HG03280 (cell line): ENCODE measurements at regions not wholly inside any gene's neighbourhood (a gene's known extent, or its start where the extent isn't known, plus 50 kb on each side); places are given as distances from the start of the nearest gene placed in this dataset.

Experiments used
- ATAC-seq: cut with Tn5 transposase; IDR thresholded peaks from one replicate; pipeline ENCODE4 v1.9.1; 2021; ENCODE audit warnings: mild to moderate bottlenecking, moderate library complexity; ENCODE audit not compliant: unreplicated experiment

DNA sequence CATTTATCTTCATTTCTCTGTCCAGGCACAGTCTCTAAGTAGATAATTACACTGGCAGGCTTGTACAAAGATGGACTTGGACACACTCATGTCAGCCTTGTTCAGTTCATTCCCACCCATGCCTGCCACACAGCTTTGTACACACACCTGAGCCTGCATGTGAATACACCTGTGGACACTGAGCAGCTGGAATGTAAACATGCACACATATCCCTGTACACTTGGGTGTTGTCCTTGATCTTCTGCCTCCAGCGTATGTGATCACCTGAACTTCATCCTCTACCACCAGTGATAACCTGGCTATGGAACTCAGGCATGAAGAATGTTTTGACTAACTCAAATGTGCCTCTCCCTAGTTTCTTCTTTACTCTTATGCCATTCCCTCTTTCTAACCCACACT is 190.6 kb downstream of the DHX35 start:
- ATAC-seq = no peak

DNA sequence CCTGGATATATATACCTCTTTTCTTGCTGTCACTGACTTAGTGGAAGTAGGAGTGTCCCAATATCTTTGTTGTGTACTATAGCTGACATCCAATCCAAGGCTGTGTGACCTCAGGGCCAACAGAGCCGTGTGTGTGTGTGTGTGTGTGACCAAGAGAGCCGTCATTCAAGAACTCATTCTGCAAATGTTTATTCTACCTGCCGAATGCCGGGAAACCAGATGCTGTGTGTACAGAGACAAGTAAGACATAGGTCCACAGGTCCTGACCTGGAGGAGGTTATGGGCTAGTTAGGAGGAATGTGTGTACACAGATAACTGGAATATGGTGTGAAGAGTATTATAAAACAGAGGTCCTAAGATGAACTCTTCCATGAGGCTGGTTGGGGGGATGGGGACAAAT is 190.0 kb downstream of the DHX35 start:
- ATAC-seq = no peak

DNA sequence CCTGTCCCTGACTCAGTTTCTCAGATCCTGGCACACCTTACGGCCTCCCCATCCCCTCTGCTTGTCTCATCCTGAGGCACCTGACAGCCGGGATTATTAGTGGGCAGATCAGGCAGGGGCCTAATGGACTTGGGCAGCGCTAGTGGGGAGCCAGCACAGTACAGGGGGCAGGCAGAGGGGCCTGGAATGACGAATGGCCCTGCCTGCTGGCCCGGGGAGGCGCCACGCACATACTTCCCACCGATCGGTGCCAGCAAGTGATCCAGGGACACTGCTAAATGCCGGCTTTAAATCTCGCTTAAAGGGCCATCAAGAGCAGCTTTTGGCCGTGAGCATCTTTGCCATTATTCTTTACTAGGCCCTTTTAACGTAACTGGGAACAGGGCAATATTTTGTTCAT is 188.4 kb downstream of the DHX35 start:
- no peak for ATAC-seq

DNA sequence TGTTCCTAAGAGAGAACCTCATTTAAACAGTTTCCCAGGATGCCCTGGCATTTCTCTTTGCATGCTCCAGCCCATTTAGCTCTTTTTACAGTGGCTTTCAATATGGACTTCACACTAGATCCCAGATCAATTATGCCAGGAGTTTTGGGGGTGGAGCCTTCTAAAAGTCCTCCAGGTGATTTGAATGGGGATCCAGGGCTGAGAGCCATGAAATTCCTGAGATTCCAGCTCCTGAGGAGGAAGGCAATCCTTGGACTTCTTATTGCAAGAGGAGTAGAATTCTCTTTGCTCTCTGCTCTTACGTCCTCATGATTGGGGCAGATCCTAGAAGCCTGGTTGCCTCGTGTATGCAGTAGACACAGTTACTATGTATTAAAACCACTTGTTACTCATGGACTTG is 184.2 kb downstream of the DHX35 start:
- no peak for ATAC-seq

DNA sequence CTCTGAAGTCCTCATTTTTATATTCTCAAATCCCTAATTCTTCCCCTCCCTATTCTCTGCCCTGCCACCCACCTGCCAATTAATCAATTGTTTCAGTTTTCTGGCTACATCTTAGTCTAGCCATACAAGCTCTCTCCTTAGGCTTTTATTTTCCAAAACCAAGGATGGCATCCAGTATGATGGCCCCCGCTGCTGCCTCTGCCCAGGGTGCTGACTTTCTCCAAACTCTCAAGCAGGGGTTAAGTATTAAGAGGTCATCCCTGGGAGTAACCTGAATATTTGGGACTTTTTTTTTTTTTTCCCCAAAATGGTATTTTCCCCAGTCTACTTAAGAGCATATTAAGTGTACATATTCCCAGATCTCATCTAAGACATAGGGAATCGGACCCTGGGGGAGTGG is 183.8 kb downstream of the DHX35 start:
- no peak for ATAC-seq

DNA sequence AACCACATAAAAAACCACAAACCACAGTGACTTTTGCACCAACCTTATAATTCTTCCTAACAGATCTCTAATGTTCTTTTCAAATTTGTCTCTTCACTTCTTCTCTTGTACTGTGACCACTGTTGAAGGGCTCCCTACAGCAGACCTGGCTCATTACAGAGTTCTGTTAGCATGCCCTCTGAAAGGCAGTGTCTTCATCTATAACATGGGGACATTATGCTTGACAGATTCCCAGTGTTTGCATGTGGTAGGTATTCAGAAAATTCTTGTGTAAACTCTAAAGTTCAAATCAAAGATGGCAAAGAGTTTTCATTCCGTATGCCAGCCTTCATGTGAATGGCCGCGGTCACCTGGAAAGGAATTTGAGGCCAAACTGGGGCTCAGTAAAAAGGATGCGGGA is 182.6 kb downstream of the DHX35 start:
- ATAC-seq = no peak

DNA sequence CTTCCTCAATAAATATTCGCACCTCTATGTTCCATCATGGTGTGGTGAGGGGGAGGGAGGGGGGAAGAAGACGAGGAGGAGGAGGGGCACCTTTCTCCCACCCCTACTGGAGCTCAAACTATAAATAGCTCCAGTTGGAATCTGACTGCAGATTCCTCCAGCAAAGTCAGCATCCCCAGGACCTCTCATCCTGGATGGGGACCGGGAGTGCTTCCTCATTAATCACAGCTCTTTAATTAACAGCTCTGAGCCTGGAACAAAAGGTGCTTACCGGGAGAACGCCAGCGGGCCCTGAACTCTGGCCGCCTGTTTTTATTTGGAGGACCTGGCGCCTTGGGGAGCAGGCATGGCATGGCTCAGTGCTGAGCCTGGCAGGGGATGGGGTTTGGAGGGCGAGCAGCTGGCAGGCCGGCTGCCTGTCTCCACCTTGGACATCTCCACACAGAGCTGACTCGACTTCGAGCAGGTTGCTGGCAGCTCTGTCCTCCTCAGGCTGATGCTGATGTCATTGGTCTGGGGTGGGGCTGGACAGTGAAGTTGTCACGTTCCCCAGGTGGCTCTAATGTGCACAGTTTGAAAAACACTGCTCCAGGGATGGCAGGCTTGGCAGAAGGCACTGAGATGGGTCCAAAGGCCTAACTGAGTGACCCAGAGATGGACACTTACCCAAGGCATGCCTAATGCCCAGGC is 180.4 kb downstream of the DHX35 start:
- ATAC-seq = no peak

DNA sequence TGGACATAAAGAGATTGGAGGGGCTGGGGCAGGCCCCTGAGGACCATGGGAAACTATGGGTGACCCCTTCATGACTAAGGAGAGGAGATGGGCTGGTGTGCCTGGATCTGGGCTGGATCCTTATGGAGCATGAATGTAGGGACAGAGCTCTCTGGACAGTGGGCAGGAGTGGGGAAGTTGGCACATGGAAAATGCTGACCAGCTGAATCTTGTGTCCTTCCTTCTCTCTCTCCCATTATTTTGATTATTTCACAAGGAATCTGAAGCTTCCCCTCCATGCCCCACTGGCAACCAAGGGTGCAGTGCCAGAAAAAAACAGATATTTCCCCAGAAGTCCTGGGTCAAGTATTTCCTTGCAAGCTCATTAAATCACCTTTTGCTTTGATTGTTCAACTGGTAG is 175.2 kb downstream of the DHX35 start:
- ATAC-seq = no peak

DNA sequence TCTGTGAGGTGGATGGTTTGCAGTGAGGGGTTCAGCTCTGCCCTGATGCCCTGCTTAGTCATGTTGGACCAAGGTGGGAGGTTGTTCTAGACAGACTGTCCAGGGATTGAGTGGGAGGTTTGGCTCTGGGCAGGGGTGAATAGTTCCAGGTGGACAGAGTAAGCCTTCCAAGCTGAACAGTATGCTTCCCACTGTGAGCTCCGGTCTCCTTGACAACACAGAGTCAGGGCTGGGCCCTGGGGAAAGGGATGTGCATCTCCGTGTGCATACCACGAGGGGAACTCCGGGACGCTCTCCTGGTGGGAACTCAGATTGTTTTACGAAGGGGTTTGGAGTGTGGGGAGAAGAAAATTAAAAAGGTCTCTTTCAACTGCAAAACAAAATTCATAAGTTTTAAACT is 174.7 kb downstream of the DHX35 start:
- no peak for ATAC-seq

DNA sequence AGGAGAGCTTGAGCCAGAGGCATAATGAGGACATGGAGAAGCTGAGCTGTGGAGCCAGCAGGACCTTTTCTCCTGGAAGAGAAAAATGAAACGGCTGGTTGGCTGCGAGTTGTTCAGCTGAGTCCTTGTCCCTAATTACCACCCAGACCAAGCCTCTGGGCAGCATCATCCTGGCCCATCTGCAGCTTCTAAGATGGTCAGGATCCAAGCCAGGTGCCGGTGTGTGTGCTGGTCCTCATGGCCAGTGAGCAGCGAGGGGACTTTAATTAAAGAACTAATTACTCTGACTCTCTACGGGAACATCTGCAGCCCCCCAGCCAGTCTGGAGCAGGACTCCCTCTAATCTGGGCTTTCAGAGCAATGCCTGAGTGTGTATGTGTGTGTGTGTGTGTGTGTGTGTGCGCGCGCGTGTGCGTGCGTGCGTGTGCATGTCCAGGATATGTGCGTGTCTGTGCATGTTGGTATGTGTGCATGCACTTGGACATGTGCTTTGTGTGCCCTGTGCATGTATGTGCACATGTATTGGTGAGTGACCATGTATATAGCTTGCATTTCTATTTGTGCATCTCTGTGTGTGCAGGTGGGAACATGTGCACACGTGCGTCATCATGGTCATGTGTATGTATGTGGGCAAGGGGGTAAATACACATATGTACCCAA is 173.9 kb downstream of the DHX35 start:
- no peak for ATAC-seq

DNA sequence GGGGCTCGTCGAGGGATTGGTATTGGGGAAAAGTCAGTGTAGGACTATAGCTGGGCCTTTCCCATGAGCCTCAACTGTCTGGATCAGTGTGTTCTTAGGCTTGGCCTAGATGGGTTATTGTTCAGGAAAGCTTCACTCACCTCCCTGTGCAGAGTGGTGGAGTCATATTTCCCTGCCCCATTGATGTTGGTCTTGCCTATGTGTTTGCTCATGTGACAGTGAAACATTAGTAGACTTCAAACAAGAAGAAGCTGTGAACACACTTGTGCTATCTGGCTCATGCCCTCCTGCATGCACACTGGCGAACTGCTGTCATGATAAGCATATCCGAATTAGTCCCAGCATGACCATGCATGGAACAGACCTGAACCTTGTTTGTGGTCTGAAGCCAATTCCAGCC is 171.1 kb downstream of the DHX35 start:
- no peak for ATAC-seq

DNA sequence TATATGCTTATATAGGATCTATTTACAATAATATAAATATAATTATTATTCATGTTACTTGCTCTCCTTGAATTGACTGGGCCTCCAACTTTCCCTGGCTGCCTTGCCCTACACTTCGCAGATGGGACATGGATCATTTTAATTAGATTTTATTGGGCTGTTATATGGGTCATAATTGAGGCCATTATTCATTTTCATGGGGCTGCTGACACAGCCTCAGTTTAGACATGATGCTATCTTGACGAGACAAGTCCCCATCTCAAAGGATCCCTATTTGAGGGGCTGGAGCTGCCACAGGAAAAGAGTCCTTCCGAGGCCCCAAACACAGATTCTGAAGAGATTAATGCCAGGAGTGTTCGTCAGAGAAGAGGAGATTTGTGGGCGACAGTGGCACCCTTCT is 170.4 kb downstream of the DHX35 start:
- no peak for ATAC-seq

DNA sequence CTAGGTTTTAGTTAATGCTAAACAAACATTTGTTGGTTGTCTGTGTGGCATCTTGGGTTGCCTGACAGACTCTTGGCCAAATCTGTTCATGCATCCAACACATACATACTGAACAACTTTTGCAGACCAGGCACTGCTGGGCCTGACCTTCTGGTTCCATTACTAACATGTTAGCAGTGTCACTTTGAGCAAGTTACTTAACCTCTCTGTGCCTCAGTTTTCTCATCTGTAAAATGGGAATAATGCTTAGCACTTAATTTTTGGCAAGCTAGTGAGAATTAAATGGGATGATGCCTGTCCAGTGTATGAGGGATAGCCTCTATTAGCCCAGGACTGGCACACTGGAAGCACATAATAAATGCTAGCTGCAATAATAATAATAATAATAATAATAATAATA is 169.9 kb downstream of the DHX35 start:
- no peak for ATAC-seq

DNA sequence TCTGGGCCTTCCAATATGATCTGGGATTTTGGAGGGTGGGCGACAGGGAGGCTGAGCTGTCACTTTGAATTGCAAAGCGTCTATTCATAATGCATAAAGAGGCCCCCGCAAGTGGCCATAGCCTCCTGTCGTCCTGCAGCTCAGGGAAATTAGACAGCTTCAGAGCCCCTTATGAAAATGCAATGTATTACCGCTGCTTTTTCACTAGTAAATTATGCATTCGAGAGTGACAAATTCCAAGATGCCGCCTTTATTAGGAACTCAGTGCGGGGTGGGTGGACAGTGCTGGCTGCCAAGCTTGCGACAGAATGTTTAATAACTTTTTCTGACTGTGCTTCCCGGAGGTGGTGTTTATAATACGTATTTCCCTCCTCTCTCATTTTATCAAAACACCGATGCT is 168.5 kb downstream of the DHX35 start:
- ATAC-seq = no peak

DNA sequence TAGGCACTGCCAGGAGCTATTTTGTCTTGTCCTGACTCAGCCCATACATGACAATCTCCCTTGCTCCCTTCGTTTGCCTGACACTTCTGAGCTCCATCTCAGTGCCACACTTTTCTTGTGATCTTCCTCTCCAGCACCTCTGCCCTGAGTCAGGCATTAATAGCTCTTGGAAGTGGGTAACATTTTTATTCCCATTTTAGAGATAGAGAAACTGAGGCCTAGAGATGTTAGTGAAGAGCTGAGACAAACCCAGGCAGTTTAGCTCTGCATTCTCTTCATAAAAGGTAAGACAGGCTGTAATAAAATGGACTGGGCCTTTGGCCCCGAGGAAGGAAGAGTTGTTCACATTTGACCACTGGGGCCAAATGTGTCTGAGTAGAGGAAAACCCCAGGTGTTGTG is 167.4 kb downstream of the DHX35 start:
- ATAC-seq = no peak

DNA sequence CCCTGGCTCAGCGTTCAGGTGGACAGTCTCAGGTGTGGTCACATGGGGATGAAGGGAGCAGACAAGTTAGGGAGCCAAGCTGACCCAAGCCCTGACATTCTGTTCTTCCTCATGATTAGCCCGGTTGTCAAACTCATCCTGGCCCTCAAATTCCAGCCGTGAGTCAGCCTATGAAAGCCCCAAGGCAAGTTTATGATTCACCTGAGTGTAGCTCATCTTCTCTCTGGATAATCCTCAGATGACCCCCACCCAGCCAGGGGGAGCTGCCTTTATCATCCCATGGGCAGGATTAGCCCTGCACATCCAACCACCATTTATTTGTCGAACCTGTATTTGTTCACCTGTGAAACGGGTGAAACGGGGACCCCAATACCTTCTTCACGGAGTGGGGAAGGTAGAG is 161.9 kb downstream of the DHX35 start:
- no peak for ATAC-seq

DNA sequence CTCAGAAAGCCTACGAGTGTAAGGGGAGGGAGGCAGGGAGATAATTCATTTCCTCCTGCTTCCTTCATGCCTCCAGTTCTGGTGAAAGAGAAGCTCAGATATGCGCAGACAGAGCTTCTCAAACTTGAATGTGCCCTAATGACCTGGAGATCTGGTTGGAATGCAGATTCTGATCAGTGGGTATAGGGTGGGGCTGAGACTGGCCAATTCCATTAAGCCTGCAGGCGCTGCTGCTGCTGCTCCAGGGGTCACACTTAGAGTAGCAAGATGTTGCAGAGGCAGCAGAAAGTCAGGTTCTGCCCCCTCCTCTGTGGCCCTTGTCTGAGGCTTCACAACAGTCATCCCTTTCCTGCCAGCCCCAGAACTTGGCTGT is 161.0 kb downstream of the DHX35 start:
- ATAC-seq = no peak

DNA sequence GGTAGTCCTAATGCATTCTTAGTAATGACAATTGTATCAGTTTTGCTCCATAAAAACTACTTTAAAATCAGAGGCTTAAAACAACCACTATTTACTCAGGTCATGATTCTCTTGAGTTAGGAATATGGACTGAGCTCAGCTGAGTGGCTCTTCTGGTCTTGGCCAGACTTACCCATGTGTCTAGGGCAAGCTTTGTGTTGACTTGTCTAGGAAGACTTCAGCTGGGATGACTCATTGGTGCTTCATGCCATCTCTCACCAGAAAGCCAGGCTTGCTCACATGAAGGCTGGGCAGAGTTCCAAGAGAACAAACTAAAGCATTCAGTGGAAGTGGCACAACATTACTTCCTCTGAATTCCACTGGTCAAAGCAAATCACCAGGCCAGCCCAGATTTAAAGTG is 155.3 kb downstream of the DHX35 start:
- no peak for ATAC-seq

DNA sequence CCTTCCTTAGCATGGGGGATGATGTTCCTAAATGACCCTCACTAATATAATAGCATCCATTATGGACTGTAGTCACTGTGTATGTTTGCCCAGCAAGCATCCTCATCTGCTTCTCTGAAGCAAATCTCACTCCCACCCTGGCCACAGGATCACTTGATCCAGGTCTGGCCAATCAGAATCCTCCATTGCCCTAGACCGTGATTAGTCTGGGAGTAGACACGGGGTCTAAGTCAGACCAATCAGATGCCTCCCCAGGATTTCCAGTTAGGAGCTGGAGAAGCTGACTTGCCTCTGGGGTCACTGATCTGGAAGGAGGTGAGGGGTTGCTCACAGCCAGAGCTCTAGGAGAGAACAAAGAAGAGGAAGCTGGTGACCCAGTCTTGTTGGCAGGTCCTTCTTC is 153.9 kb downstream of the DHX35 start:
- ATAC-seq = no peak

DNA sequence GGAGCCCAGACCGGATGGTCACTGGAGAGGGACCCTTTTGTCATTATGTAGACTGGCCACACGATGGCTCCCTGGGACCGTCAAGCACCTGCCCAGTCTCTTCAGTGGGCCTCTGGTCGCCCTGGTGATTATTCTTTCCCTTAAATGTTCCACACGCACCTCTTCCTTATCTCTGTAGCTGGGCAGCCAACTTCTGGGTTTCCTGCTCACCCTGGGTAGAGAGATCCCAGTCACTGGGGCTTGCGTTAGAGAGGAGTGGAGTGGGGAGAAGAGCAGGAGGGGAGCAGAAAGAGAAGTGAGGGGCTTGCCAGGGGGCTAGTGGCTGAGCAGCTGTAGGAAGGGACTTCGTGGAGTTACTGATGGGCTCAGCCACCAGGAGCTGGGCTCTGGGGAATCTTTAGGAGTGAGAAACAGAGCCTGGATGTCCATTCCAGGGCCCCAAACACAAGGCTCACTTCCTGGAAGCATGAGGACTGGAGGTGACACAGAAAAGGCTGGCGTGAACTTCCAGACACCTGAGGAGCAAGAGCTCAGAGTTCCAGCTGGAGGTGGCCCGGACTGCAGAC is 150.1 kb downstream of the DHX35 start:
- ATAC-seq = no peak

DNA sequence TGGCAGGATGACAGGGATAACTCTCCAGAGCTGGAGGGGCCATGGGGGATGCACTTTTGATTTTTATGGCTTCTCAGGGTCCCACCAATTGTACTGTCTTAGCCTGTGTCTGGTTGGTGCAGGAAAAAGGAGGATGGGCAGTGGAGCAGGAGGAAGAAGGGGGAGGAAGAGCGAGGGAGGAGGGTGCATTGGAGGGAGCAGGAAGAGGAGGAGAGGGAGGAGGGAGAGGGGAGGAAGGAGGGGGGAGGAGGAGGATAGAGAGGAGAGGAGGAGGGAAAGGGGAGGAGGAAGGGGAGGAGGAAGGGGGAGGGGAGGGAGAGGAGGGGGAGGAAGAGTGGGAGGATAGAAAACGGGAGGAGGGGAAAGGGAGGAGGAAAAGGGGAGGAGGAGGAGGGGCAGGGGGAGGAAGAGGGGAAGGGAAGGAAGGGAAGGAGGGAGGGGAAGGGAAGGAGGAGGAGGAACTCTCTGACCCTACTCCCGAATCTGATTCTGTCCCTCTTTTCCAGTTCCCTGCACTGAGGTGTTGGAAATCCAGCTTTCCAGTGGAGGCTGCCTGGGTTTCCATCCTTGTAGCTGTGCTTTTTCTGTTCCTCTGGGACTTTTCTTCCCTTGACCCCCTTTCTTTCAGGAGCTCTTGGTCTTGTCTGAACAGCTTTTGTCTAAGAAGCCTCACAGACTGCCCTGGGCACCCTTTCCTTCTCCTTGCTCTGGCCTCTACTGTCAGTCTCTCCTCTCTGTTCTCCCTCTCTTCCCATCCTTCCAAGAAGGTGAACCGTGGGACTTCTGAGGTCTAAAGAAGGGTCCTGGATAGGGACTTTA is 149.4 kb downstream of the DHX35 start:
- no peak for ATAC-seq

DNA sequence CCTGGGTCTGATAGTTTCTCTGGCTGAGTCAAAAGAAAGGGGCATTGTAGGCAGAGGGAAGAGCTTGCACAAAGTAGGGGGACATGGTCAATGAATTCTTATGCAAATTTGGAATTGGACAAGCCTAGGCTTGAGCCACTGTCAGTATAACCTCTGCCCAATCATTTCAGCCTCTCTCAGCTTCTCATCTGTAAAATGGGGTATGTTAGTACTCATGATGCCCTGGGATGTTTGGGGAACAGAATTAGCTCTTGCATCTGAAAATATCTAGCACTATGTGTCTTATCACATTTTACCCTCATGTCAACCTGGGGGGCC is 148.6 kb downstream of the DHX35 start:
- ATAC-seq = no peak
